K562 (cell line): ENCODE measurements at regions not wholly inside any gene's neighbourhood (a gene's known extent, or its start where the extent isn't known, plus 50 kb on each side); places are given as distances from the start of the nearest gene placed in this dataset.

ENCODE experiments used
- ATAC-seq: fragments of 200-7000 bp; cut with Tn5 transposase; 3 replicates; pipeline ENCODE4 v1.9.1; 2020; ENCODE audit warnings: moderate library complexity
- BruUV-seq: library from RNA; stranded (reverse); fragments of 400-500 nt; replicated peaks from 2 replicates; lab custom pipeline; 2021; lab: Mats Ljungman, UMichigan
- CTCF ChIA-PET: fragments of 300-600 bp; formaldehyde crosslinking; extraction: SDS; loops from one replicate; lab custom pipeline; 2021; ENCODE audit warnings: low intra/inter-chr PET ratio; lab: Yijun Ruan, JAX
- POLR2A ChIA-PET: fragments of 300-600, 350-650 bp; sonication (Branson Sonifier 250); formaldehyde crosslinking; extraction: SDS; loops from one replicate; lab custom pipeline; 2021; ENCODE audit warnings: antibody characterized with exemption, inconsistent platforms; lab: Yijun Ruan, JAX
- DNase-seq, 4 experiments: peaks; one replicate each; pipeline versions ENCODE4 v3.0.0 to v3.0.0-alpha.2; 2011 to 2018; ENCODE audit warnings: low spot score in 3 of 4, mixed read lengths in 3 of 4; ENCODE audit errors: extremely low read depth in 1 of 4
- FAIRE-seq: peaks from 2 replicates; lab custom pipeline; 2011; peaks lifted over from hg19 to GRCh38; lab: Jason Lieb, UNC
- H2AFZ ChIP-seq: 2 replicates; pipeline ENCODE4 v1.6.0; 2011; ENCODE audit warnings: low read depth, low read length, control low read depth, inconsistent platforms
- H3K27ac ChIP-seq: fragments of 200-600 bp; 3 replicates; pipeline ENCODE4 v1.8.0; 2011; ENCODE audit warnings: low read depth, mild to moderate bottlenecking, control low read depth, inconsistent platforms, low read length, moderate library complexity, mixed read lengths; ENCODE audit errors: extremely low read depth
- H3K27me3 ChIP-seq, 2 experiments: fragments of 300-600 bp in 1 of 2; 2 replicates in 1 of 2; 3 replicates in 1 of 2; pipeline versions ENCODE4 v1.6.0 to v1.8.0; 2011; ENCODE audit warnings: inconsistent platforms in 2 of 2, low read length in 2 of 2, mild to moderate bottlenecking in 1 of 2, mixed read lengths in 1 of 2, moderate library complexity in 1 of 2; ENCODE audit not compliant: control insufficient read depth in 2 of 2, insufficient read depth in 2 of 2
- H3K36me3 ChIP-seq: fragments of 300-600 bp; 3 replicates; pipeline ENCODE4 v1.8.0; 2011; ENCODE audit warnings: mild to moderate bottlenecking, low read length, inconsistent platforms; ENCODE audit not compliant: control insufficient read depth, insufficient read depth
- H3K4me1 ChIP-seq, 2 experiments: fragments of 200-600 bp in 1 of 2; replicated peaks in 1 of 2; 2 replicates in 1 of 2; 3 replicates in 1 of 2; pipeline versions ENCODE4 v1.5.1 to v1.8.0; 2011; ENCODE audit warnings: inconsistent platforms in 2 of 2, low read length in 2 of 2, mild to moderate bottlenecking in 1 of 2, mixed read lengths in 1 of 2, moderate library complexity in 1 of 2; ENCODE audit not compliant: control insufficient read depth in 2 of 2, insufficient read depth in 2 of 2
- H3K4me2 ChIP-seq: 2 replicates; pipeline ENCODE4 v1.6.1; 2011; ENCODE audit warnings: low read length, control low read depth, inconsistent platforms, mixed read lengths; ENCODE audit not compliant: insufficient read depth
- H3K4me3 ChIP-seq: fragments of 200-600 bp; sonication (generic), shearing (Covaris generic); 2 replicates; pipeline ENCODE4 v1.5.1; 2016; ENCODE audit warnings: control low read depth, inconsistent platforms
- H3K79me2 ChIP-seq: fragments of 200-600 bp; 3 replicates; pipeline ENCODE4 v1.8.0; 2011; ENCODE audit warnings: low read length, inconsistent platforms; ENCODE audit not compliant: control insufficient read depth, insufficient read depth
- H3K9ac ChIP-seq, 2 experiments: 2 replicates each; pipeline versions ENCODE4 v1.6.0 to v1.6.1; 2011; ENCODE audit warnings: low read depth in 2 of 2, low read length in 2 of 2, control low read depth in 1 of 2, inconsistent platforms in 1 of 2, mild to moderate bottlenecking in 1 of 2, mixed read lengths in 1 of 2; ENCODE audit not compliant: insufficient read depth in 1 of 2
- H3K9me1 ChIP-seq: one replicate; pipeline ENCODE4 v1.6.0; 2011; ENCODE audit warnings: inconsistent platforms, mild to moderate bottlenecking, low read length, moderate library complexity; ENCODE audit not compliant: control insufficient read depth, insufficient read depth
- H3K9me3 ChIP-seq: replicated peaks from 2 replicates; pipeline ENCODE4 v1.5.1; 2011; ENCODE audit warnings: low read depth, low read length, inconsistent platforms; ENCODE audit not compliant: control insufficient read depth, insufficient read depth
- H4K20me1 ChIP-seq: replicated peaks from 2 replicates; pipeline ENCODE4 v1.6.1; 2011; ENCODE audit warnings: low read length, inconsistent platforms, mixed read lengths; ENCODE audit not compliant: control insufficient read depth, insufficient read depth
- BCL6 ChIP-seq: fragments of 250-450 bp; sonication (Bioruptor Pico); IDR thresholded peaks from 2 replicates; pipeline ENCODE4 v1.4.0; 2020
- FOSL1 ChIP-seq: fragments of 200-800 bp; sonication (Bioruptor generic); conservative IDR thresholded peaks from 2 replicates; pipeline ENCODE4 v1.6.1; 2016; ENCODE audit warnings: missing genetic modification characterization, missing compliant biosample characterization
- MEIS2 ChIP-seq: fragments of 450-650 bp; IDR thresholded peaks from 2 replicates; pipeline ENCODE4 v1.6.1; 2014; ENCODE audit warnings: mild to moderate bottlenecking; ENCODE audit not compliant: partially characterized antibody
- NFE2 ChIP-seq: IDR thresholded peaks from 2 replicates; pipeline ENCODE4 v1.6.1; 2014; ENCODE audit warnings: antibody characterized with exemption, low read depth
- ZNF583 ChIP-seq: fragments of 250-450 bp; sonication (Bioruptor Pico); IDR thresholded peaks from 2 replicates; pipeline ENCODE4 v1.4.0; 2020
- WGBS: fragments of 100-300 bp; shearing (Covaris generic); methylation state at CpG from one replicate; pipeline ENCODE4 v1.1.6; 2016; ENCODE audit warnings: low coverage, mixed read lengths; ENCODE audit not compliant: insufficient coverage; ENCODE audit errors: missing lambda C conversion rate; 5-methylcytosine and 5-hydroxymethylcytosine counted together
- in situ Hi-C: fragments of 300-500 bp; cut with MboI; formaldehyde crosslinking; loops from 4 replicates; pipeline ENCODE4 v1.15.0; 2018; ENCODE audit warnings: inconsistent platforms, mixed read lengths
- intact Hi-C: fragments of 100-400 bp; cut with micrococcal nuclease; formaldehyde crosslinking; loops from 2 replicates; pipeline ENCODE4 v1.14.2; 2022
- TF ChIP-seq, protein P1 (sequence below): sonication (generic); formaldehyde crosslinking; IDR thresholded peaks from 2 replicates; pipeline ENCODE4 v1.8.0; 2022; ENCODE audit warnings: mild to moderate bottlenecking, low read depth, missing genetic modification reagents
- TF ChIP-seq, protein P2 (sequence below), 2 experiments: IDR thresholded peaks in 1 of 2; conservative IDR thresholded peaks in 1 of 2; 2 replicates each; pipeline ENCODE4 v1.6.1; 2016; ENCODE audit warnings: low read depth in 2 of 2, mild to moderate bottlenecking in 1 of 2, missing compliant biosample characterization in 1 of 2, missing genetic modification characterization in 1 of 2, moderate library complexity in 1 of 2

DNA sequence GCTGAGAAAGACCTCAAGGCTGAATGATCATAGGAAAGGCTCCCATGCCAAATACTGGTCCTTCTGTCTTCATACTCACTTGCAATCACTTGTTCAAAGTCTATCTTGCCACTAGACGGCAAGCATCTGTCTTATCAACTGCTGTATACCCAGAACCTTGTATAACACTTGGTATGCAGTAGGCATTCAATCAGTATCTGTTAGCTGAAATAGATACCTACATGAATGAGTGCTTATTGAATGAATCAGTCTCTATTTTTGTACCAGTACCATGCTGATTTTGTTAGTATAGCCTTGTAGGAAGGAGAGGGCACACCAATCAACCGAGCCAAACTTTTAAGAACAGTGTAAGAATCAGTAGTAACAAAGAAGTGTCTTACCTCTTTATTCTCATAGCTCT lies 80.6 kb downstream of the NIBAN1 start (continued):
- TF ChIP-seq, protein P1, sequence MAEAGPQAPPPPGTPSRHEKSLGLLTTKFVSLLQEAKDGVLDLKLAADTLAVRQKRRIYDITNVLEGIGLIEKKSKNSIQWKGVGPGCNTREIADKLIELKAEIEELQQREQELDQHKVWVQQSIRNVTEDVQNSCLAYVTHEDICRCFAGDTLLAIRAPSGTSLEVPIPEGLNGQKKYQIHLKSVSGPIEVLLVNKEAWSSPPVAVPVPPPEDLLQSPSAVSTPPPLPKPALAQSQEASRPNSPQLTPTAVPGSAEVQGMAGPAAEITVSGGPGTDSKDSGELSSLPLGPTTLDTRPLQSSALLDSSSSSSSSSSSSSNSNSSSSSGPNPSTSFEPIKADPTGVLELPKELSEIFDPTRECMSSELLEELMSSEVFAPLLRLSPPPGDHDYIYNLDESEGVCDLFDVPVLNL (CRISPR knock-in tag): no peak
- no peak for TF ChIP-seq NFE2
- no peak for TF ChIP-seq BCL6 (CRISPR knock-in tag)

DNA sequence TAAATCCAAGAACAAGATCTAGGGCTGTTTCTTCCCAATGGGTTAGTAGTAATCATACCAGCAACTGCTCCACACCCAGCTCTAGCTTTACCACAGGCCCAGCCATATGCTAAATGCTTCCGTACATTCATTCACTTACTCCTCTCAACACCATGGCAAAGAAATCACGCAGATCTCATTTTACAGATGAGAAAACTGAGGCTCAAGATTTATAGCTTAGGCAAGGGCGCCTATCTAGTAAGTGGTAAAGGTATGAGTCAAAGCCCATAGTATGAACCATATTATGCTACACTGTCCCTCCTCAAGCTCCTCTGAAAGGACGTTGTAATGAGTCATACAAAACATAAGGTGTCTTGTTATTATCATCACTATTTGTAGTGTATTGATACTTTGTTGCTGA lies 82.2 kb downstream of the NIBAN1 start:
- H3K27me3 ChIP-seq: no peaks in the 10 kb centered on the region
- ChIA-PET POLR2A (interaction anchor here (0.6 to 1.8 kb wide), 2 partner anchors 64 to 82 kb away, joined by 3 to 4 read pairs; partner anchors contain the start of gene NIBAN1), CTCF (no interaction called here)
- no peak overlapping the region for H2AFZ ChIP-seq
- H3K4me3 ChIP-seq: no peak overlapping the region
- 53% methylated on average over 4 of the region's 4 CpGs for WGBS
- H3K27ac ChIP-seq: no peak overlapping the region
- in situ Hi-C loops: no loop called here
- H3K9me1 ChIP-seq: no peaks in the 10 kb centered on the region
- no peaks in the 10 kb centered on the region for H3K79me2 ChIP-seq
- peak; percentile 56 for TF ChIP-seq MEIS2
- peak; percentile 42; the same call in 1 of the 2 replicates for TF ChIP-seq FOSL1 (tag)
- TF ChIP-seq, protein P2, sequence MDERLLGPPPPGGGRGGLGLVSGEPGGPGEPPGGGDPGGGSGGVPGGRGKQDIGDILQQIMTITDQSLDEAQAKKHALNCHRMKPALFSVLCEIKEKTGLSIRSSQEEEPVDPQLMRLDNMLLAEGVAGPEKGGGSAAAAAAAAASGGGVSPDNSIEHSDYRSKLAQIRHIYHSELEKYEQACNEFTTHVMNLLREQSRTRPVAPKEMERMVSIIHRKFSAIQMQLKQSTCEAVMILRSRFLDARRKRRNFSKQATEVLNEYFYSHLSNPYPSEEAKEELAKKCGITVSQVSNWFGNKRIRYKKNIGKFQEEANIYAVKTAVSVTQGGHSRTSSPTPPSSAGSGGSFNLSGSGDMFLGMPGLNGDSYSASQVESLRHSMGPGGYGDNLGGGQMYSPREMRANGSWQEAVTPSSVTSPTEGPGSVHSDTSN (CRISPR knock-in tag; IDR thresholded peaks at IDR 0.05; ENCODE audit: low read depth): no peak
- TF ChIP-seq, protein P2 (tag; conservative IDR thresholded peaks at IDR 0.05; ENCODE audit: low read depth): peak; percentile 54
- no peak for TF ChIP-seq ZNF583 (CRISPR knock-in tag)
- BruUV-seq: no TSS peak
- intact Hi-C loops: no loop called here
- no peaks in the 10 kb centered on the region for H3K9me3 ChIP-seq
- no peak overlapping the region for H3K9ac ChIP-seq
- no peaks in the 10 kb centered on the region for H4K20me1 ChIP-seq
- peaks cover 11% of the 10 kb centered on the region; the same call in 2 of the 3 replicates for H3K36me3 ChIP-seq
- no peak for DNase-seq
- H3K4me1 ChIP-seq: no peaks in the 10 kb centered on the region
- H3K4me2 ChIP-seq: no peak overlapping the region
- no peak for FAIRE-seq
- ATAC-seq: peak; percentile 38; the same call in 2 of the 3 replicates
